Stimulated activated CD8-positive, alpha-beta memory T cell treated with anti-CD3 and anti-CD28 coated beads, Interleukin-7, amount 100 ng/mL, for 48 hours (primary cell): ENCODE measurements at regions not wholly inside any gene's neighbourhood (a gene's known extent, or its start where the extent isn't known, plus 50 kb on each side); places are given as distances from the start of the nearest gene placed in this dataset.

ENCODE experiments used
- DNase-seq, 2 donors: peaks; one replicate each; pipeline ENCODE4 v3.0.0-alpha.2; 2020; ENCODE audit warnings: low read depth in 1 of 2; ENCODE audit errors: extremely low read depth in 1 of 2

DNA sequence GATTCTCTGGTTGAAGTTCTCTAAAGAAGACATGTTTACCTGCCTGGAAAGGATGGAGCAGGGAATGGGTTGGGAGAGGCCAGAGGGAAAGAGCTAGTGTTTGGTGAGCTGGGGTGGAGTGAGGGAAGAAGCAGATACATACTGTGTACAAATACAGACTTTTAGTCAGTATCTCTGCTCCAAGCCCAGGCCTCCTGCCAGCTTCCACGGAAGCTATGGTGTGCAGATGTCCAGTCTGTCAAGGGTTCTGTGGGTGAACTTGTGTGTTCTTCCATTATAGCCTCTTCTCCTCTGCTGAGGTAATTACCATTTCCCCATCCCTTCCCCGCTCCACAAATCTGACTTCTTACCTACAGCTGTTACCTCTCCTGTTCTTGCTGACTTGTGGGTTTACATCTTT, 208.6 kb downstream of the HRH4 start:
- DNase-seq, result no peak

DNA sequence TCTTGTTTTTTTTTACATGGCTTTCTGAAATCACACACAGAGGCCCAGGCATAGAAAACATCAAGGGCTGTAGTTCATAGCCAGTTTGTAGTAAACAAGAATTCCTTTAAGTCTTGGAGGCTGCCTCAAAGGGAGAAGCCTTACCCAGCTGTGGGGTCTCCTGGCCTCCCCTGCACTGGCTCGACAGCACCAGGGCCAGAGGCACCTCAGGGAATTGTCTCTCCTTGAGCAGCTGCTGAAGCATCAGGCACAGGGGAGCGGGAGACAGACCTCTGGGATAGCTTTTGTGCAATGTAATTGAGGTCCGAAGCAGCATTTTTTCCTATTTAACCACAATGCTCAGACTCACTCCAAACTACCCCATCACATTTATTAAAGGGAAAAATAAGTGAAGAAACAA, 209.1 kb downstream of the HRH4 start:
- DNase-seq, result no peak

GRCh38 chr18:24672165-24672941, 211.9 kb downstream of the HRH4 start:
- no peak for DNase-seq

GRCh38 chr18:24674200-24674599, 213.8 kb downstream of the HRH4 start:
- peak in 1 of 2 donors; percentile 1 for DNase-seq

GRCh38 chr18:24674605-24675004, 214.2 kb downstream of the HRH4 start:
- no peak for DNase-seq

- DNase-seq, result no peak
These were observed 216.6 kb downstream of the HRH4 start for GRCh38 chr18:24677011-24677410.

- DNase-seq, result no peak
These were observed 217.7 kb downstream of the HRH4 start for GRCh38 chr18:24678107-24678506.

- DNase-seq, result no peak
These were observed 218.2 kb downstream of the HRH4 start for GRCh38 chr18:24678626-24679025.

GRCh38 chr18:24679062-24679461, 218.6 kb downstream of the HRH4 start:
- DNase-seq, result no peak

- no peak for DNase-seq
These were observed 223.5 kb downstream of the HRH4 start for GRCh38 chr18:24683925-24684324.

- no peak for DNase-seq
These were observed 225.0 kb downstream of the HRH4 start for GRCh38 chr18:24685254-24685959.

GRCh38 chr18:24695168-24695567, 234.7 kb downstream of the HRH4 start:
- DNase-seq, result no peak

DNA sequence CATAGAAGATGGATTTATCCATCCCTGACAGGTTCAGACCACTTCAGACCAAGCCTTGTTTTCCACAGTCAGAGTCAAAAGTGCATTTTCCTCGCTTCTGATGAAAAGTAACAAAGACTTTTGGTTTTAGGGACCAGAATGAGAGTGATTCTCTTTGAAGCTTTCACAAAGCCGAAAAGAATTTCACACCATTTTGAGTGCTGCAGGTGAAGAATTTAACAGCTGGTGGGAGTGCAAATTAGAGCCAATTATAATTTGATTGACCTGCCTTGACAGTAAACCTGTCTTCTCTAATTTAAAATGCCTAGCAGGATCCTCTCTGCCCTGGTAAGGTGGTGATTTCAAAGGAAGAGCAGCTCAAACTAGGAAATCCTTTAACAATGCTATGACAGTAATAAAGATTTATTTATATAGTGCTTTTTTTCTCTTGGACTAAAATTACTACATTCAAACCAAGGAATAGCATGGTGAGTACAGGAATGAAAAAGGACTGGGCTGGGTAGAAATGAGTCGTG, 241.6 kb downstream of the HRH4 start:
- DNase-seq, result no peak

DNA sequence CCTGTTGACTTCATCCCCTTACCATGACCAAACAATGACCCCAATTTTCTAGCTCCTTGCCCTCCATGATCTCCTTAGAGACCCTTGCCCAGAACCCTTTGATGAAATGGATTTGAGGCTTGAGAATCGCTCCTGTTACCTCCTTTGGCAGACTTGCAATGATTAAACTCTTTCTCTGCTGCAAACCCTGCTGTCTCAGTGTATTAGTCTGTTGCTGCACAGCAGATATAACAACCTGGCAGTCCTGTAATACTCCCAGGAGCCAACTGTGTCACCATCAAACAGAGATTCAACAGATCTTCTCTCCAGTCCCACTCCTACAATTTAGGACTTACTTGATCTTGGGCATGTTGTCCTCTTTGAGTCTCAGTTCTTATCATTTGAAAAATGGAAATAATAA, 242.9 kb downstream of the HRH4 start:
- no peak for DNase-seq

DNA sequence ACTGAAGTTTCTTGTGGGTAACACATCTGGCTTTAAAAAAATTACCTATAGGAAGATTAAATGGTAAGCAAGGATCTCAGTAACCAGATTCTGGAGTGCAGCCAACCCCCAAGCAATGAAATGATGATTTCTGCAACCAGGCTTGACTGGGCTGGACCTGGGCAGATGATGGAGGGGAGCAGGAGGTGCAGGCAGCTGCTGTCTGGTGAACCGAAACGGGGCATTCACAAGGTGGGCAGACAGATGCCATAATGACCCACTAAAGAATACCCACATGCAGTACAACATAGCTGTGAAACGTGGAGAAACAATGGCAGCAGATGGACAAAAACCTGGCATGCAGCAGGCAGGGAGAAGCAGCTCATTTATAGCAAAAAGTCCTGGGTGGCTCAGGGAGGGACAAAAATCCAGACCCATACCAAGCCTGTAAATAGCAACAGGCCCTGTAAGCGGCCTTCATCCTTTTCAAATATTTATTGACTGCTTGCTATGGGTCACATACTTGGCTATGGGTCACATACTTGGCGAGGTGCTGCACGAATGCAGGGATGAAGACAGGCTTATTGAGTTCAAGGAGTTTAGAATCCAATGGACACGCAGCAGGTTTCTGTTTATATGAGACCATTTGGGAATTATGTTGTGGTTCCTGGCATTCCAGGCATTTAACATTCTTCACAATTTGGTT, 244.7 kb downstream of the HRH4 start:
- DNase-seq, result no peak

DNA sequence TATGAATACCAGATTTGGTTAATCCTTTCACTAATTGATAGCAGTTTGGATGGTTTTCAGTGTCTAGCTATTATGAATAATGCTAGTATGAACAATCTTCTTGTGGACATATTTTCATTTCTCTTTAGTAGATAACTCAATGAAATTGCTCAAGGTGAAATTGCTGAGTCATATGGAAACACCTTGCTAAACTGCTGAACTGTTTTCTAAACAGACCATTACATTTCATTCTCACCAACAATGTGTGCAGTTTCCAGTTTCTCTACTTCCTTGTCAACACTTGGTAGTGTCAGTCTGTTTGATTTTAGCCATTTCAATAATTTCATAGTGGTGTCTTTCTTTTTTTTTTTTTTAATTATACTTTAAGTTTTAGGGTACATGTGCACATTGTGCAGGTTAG, 250.0 kb downstream of the HRH4 start:
- no peak for DNase-seq

- no peak for DNase-seq
These were observed 259.4 kb downstream of the HRH4 start for GRCh38 chr18:24719791-24720190.

GRCh38 chr18:24721388-24721787, 261.0 kb downstream of the HRH4 start:
- no peak for DNase-seq

DNA sequence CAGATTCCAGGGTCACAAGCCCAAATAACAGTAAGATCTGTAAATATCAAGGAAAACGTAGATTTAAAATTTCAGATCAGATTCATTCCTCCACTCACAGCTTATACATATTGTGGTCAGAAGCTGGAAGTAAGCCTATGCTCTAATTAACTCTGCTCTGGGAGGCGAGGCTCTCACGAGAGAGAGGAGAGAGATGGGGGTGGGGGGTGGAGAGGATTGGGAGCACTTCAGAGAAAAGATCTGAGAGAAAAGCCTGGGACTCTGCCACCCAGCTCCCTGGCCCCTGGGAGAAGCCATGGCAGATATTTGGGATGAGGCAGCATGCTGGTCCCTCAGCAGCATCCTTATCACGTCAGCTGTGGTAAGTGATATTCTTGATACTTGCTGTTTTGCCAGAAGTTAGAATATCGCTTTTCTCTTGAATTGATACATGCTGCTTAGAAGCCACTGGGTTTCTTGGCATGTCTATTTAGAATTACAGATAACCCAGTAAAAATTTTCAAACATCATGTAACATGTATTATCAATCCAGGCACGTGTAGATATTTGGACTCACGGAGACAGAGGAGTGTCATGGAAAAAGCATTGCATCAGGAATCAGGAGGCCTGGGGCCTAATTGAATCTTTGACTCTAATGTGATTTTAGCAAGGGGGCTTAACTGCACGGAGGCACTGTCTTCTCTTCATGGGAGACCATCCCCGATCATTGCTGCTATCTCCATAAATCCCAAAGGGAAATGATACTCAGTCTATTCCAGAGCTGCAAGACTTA, 265.4 kb downstream of the HRH4 start:
- DNase-seq, result no peak

DNA sequence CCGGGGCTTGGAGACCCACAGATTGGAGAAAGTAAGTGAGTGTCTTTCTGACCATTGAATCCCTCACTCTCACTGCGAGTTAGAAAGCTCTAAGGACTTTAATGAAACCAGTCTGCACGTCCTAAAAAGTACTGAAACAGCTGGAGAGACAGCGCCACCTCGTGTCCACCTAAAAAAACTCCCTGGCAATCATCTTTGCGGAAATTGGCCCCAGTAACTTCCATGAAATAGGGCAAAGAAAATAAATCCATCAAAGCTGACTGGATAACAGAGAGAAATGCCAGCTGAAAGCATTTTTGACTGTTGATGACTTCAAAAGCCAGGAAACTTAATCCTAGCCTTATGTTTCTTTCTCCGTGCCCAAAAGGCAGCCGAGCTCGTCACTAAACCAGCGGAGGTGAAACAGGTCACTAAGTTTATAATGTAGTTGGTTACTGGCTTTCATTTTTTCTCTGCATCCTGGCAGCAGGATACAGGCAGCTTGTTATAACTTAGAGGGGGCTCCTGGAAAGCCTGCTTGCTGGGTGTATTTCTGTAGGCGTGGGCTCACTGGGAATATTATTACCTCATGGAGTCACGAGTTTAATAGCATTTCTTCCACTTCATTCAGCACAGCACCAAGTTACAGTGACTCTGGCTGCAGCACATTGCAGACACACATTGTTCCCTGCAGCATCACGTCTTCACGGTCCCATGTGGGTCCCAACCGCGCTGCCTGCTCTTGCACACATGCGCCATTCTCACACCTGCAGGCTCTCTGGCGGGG, 266.5 kb downstream of the HRH4 start:
- DNase-seq, result peak; percentile 5 to 10
